RPMI7951 (cell line): ENCODE measurements at regions not wholly inside any gene's neighbourhood (a gene's known extent, or its start where the extent isn't known, plus 50 kb on each side); places are given as distances from the start of the nearest gene placed in this dataset.

Source experiments
- DNase-seq: peaks from one replicate; pipeline ENCODE4 v3.0.0-alpha.2; 2012; ENCODE audit warnings: low read depth

- no peak for DNase-seq
These were observed 1459.3 kb downstream of the UQCRFS1 start for GRCh38 chr19:27753622-27754021.

- no peak for DNase-seq
These were observed 1460.3 kb downstream of the UQCRFS1 start for GRCh38 chr19:27752530-27753184.

- no peak for DNase-seq
These were observed 1461.9 kb downstream of the UQCRFS1 start for GRCh38 chr19:27751044-27751391.

GRCh38 chr19:27750391-27751043, 1462.4 kb downstream of the UQCRFS1 start:
- DNase-seq, result no peak

- no peak for DNase-seq
These were observed 1464.3 kb downstream of the UQCRFS1 start for GRCh38 chr19:27748551-27749152.

- no peak for DNase-seq
These were observed 1466.1 kb downstream of the UQCRFS1 start for GRCh38 chr19:27746691-27747380.

GRCh38 chr19:27745978-27746542, 1466.9 kb downstream of the UQCRFS1 start:
- no peak for DNase-seq

GRCh38 chr19:27744926-27745768, 1467.8 kb downstream of the UQCRFS1 start:
- DNase-seq, result no peak

- no peak for DNase-seq
These were observed 1470.9 kb downstream of the UQCRFS1 start for GRCh38 chr19:27742041-27742440.

- no peak for DNase-seq
These were observed 1471.7 kb downstream of the UQCRFS1 start for GRCh38 chr19:27741236-27741635.

- DNase-seq, result peak; percentile 24
These were observed 1472.6 kb downstream of the UQCRFS1 start for GRCh38 chr19:27740396-27740795.

GRCh38 chr19:27738569-27739193, 1474.3 kb downstream of the UQCRFS1 start:
- no peak for DNase-seq

GRCh38 chr19:27736225-27736624, 1476.7 kb downstream of the UQCRFS1 start:
- no peak for DNase-seq

GRCh38 chr19:27735314-27735713, 1477.6 kb downstream of the UQCRFS1 start:
- DNase-seq, result no peak

GRCh38 chr19:27734496-27735220, 1478.3 kb downstream of the UQCRFS1 start:
- DNase-seq, result no peak

- DNase-seq, result no peak
These were observed 1479.2 kb downstream of the UQCRFS1 start for GRCh38 chr19:27733551-27734266.

GRCh38 chr19:27729332-27729731, 1483.6 kb downstream of the UQCRFS1 start:
- no peak for DNase-seq

- DNase-seq, result no peak
These were observed 1490.3 kb downstream of the UQCRFS1 start for GRCh38 chr19:27722625-27723024.

GRCh38 chr19:27720155-27720554, 1492.8 kb downstream of the UQCRFS1 start:
- DNase-seq, result no peak

GRCh38 chr19:27719034-27719433, 1493.9 kb downstream of the UQCRFS1 start:
- no peak for DNase-seq
